MM.1S (cell line): ENCODE measurements at regions not wholly inside any gene's neighbourhood (a gene's known extent, or its start where the extent isn't known, plus 50 kb on each side); places are given as distances from the start of the nearest gene placed in this dataset.

ENCODE experiments used
- DNase-seq: peaks from one replicate; pipeline ENCODE4 v3.0.0-alpha.2; 2015
- H2AFZ ChIP-seq: fragments of 300-600 bp; sonication (generic); 2 replicates; pipeline ENCODE4 v1.6.0; 2016; ENCODE audit warnings: antibody characterized with exemption, low read length
- H3F3A ChIP-seq: fragments of 300-600 bp; sonication (generic); 2 replicates; pipeline ENCODE4 v1.6.1; 2016; ENCODE audit warnings: mild to moderate bottlenecking, antibody characterized with exemption, low read length, moderate library complexity, mixed read lengths; ENCODE audit not compliant: insufficient read depth
- H3K27ac ChIP-seq: fragments of 300-600 bp; sonication (generic); 2 replicates; pipeline ENCODE4 v1.5.1; 2016; ENCODE audit warnings: mild to moderate bottlenecking, low read length
- H3K27me3 ChIP-seq: fragments of 300-600 bp; sonication (generic); replicated peaks from 2 replicates; pipeline ENCODE4 v1.6.0; 2016; ENCODE audit warnings: low read length; ENCODE audit not compliant: insufficient read depth
- H3K36me3 ChIP-seq: fragments of 300-600 bp; sonication (generic); replicated peaks from 2 replicates; pipeline ENCODE4 v1.6.1; 2016; ENCODE audit warnings: mild to moderate bottlenecking, low read length, mixed read lengths; ENCODE audit not compliant: insufficient read depth
- H3K4me1 ChIP-seq: fragments of 300-600 bp; sonication (generic); 2 replicates; pipeline ENCODE4 v1.6.1; 2016; ENCODE audit warnings: low read length, mixed read lengths
- H3K4me2 ChIP-seq: fragments of 300-600 bp; sonication (generic); 2 replicates; pipeline ENCODE4 v1.6.0; 2016; ENCODE audit warnings: low read depth, low read length
- H3K4me3 ChIP-seq: fragments of 300-600 bp; sonication (generic); 2 replicates; pipeline ENCODE4 v1.5.1; 2016; ENCODE audit warnings: low read length, mixed read lengths
- H3K79me2 ChIP-seq: fragments of 300-600 bp; sonication (generic); 2 replicates; pipeline ENCODE4 v1.6.1; 2016; ENCODE audit warnings: mixed run types, low read length, mixed read lengths
- H3K9ac ChIP-seq: fragments of 300-600 bp; sonication (generic); 2 replicates; pipeline ENCODE4 v1.6.1; 2016; ENCODE audit warnings: low read length, mixed read lengths
- H3K9me2 ChIP-seq: fragments of 300-600 bp; sonication (generic); replicated peaks from 2 replicates; pipeline ENCODE4 v1.6.1; 2016; ENCODE audit warnings: mild to moderate bottlenecking, low read length, mixed read lengths; ENCODE audit not compliant: insufficient read depth
- H3K9me3 ChIP-seq: fragments of 300-600 bp; sonication (generic); replicated peaks from 2 replicates; pipeline ENCODE4 v1.6.1; 2016; ENCODE audit warnings: mild to moderate bottlenecking, low read length, mixed read lengths; ENCODE audit not compliant: insufficient read depth
- H4K20me1 ChIP-seq: fragments of 300-600 bp; sonication (generic); 2 replicates; pipeline ENCODE4 v1.6.1; 2016; ENCODE audit warnings: mild to moderate bottlenecking, low read length, moderate library complexity, mixed read lengths; ENCODE audit not compliant: insufficient read depth
- EZH2 ChIP-seq: fragments of 300-600 bp; sonication (generic); optimal IDR thresholded peaks from 2 replicates; pipeline ENCODE3; 2017; ENCODE audit warnings: low read depth, mild to moderate bottlenecking, antibody characterized with exemption, low read length, mixed read lengths
- EZH2phosphoT487 ChIP-seq: fragments of 300-600 bp; sonication (generic); IDR thresholded peaks from 2 replicates; pipeline ENCODE4 v1.6.1; 2018; ENCODE audit warnings: antibody characterized with exemption, low read length
- TF ChIP-seq, protein P1 (sequence below): fragments of 300-600 bp; sonication (generic); IDR thresholded peaks from 2 replicates; pipeline ENCODE4 v1.5.1; 2016; ENCODE audit warnings: antibody characterized with exemption, low read length, mixed read lengths

GRCh38 chr7:18290865-18291264, 204.7 kb upstream of the HDAC9 start:
- H3K36me3 ChIP-seq = no peaks in the 10 kb centered on the region
- H3K9me2 ChIP-seq = no peaks in the 10 kb centered on the region
- H4K20me1 ChIP-seq = no peaks in the 10 kb centered on the region
- H3K79me2 ChIP-seq = no peaks in the 10 kb centered on the region
- H3K27me3 ChIP-seq = no peaks in the 10 kb centered on the region
- no peaks in the 10 kb centered on the region; the same call in 1 of the 2 replicates for H3K4me1 ChIP-seq
- H3K9ac ChIP-seq = no peak overlapping the region
- no peak for TF ChIP-seq EZH2phosphoT487
- TF ChIP-seq EZH2 = no peak
- TF ChIP-seq, protein P1, sequence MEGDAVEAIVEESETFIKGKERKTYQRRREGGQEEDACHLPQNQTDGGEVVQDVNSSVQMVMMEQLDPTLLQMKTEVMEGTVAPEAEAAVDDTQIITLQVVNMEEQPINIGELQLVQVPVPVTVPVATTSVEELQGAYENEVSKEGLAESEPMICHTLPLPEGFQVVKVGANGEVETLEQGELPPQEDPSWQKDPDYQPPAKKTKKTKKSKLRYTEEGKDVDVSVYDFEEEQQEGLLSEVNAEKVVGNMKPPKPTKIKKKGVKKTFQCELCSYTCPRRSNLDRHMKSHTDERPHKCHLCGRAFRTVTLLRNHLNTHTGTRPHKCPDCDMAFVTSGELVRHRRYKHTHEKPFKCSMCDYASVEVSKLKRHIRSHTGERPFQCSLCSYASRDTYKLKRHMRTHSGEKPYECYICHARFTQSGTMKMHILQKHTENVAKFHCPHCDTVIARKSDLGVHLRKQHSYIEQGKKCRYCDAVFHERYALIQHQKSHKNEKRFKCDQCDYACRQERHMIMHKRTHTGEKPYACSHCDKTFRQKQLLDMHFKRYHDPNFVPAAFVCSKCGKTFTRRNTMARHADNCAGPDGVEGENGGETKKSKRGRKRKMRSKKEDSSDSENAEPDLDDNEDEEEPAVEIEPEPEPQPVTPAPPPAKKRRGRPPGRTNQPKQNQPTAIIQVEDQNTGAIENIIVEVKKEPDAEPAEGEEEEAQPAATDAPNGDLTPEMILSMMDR = no peak
- H3K9me3 ChIP-seq = no peaks in the 10 kb centered on the region
- H3K4me2 ChIP-seq = no peak overlapping the region
- H3K27ac ChIP-seq = no peak overlapping the region
- H2AFZ ChIP-seq = no peak overlapping the region
- DNase-seq = no peak
- no peaks in the 10 kb centered on the region for H3F3A ChIP-seq
- no peak overlapping the region for H3K4me3 ChIP-seq

- Histone ChIP-seq H3K79me2 (no peaks in the 10 kb centered on the region), H3K4me2 (no peak overlapping the region), H3K9me3 (no peaks in the 10 kb centered on the region), H3K36me3 (no peaks in the 10 kb centered on the region), H2AFZ (no peak overlapping the region), H3F3A (no peaks in the 10 kb centered on the region), H3K4me3 (no peak overlapping the region), H3K27ac (no peak overlapping the region), H3K9ac (no peak overlapping the region), H3K9me2 (no peaks in the 10 kb centered on the region), H3K27me3 (no peaks in the 10 kb centered on the region), H3K4me1 (no peaks in the 10 kb centered on the region; the same call in 1 of the 2 replicates), H4K20me1 (no peaks in the 10 kb centered on the region)
- TF ChIP-seq, protein P1 = no peak
- TF ChIP-seq EZH2phosphoT487 (no peak), EZH2 (no peak)
- DNase-seq = no peak
These were observed 203.0 kb upstream of the HDAC9 start for GRCh38 chr7:18292584-18292983.

DNA sequence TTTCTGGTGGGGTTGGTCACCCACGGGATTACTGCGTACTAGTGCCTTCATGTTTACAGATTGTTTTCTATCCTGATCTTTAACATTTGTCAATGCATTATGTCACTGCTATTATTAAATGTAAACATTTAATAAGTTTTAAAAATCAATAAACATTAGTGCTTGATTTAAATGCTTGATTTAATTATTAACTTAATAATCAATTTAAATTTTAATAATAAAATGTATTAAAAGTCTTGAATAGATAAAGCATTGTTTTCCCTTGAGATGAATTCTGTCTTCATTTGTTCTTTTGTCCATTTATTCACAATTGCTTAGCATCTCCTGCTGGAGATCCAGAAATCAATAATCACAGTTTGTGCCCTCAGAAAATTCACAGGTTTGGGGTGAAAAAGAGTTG, 201.8 kb upstream of the HDAC9 start:
- H3K27ac ChIP-seq = no peak overlapping the region
- no peaks in the 10 kb centered on the region for H3K9me2 ChIP-seq
- no peak overlapping the region for H3K4me3 ChIP-seq
- no peaks in the 10 kb centered on the region for H3K9me3 ChIP-seq
- H3K9ac ChIP-seq = no peak overlapping the region
- H3K36me3 ChIP-seq = no peaks in the 10 kb centered on the region
- H3F3A ChIP-seq = no peaks in the 10 kb centered on the region
- no peaks in the 10 kb centered on the region for H3K79me2 ChIP-seq
- no peak overlapping the region for H2AFZ ChIP-seq
- no peaks in the 10 kb centered on the region for H4K20me1 ChIP-seq
- no peaks in the 10 kb centered on the region; the same call in 1 of the 2 replicates for H3K4me1 ChIP-seq
- TF ChIP-seq, protein P1 = no peak
- no peak for TF ChIP-seq EZH2
- TF ChIP-seq EZH2phosphoT487 = no peak
- no peaks in the 10 kb centered on the region for H3K27me3 ChIP-seq
- no peak for DNase-seq
- no peak overlapping the region for H3K4me2 ChIP-seq
